OCI-LY7 (cell line): ENCODE measurements at regions not wholly inside any gene's neighbourhood (a gene's known extent, or its start where the extent isn't known, plus 50 kb on each side); places are given as distances from the start of the nearest gene placed in this dataset.
"Not testable (repeated sequence)": the region's sequence is repeated elsewhere in the genome, so short reads cannot be mapped to it uniquely, and the experiment has no call there.

Source experiments
- EZH2phosphoT487 ChIP-seq: fragments of 200-600 bp; sonication (generic); IDR thresholded peaks from 2 replicates; pipeline ENCODE4 v1.6.1; 2018; ENCODE audit warnings: low read depth, borderline replicate concordance, mild to moderate bottlenecking, mixed run types, antibody characterized with exemption, low read length, moderate library complexity, mixed read lengths
- TF ChIP-seq, protein P1 (sequence below): fragments of 200-600 bp; sonication (generic); conservative IDR thresholded peaks from 2 replicates; pipeline ENCODE4 v1.5.1; 2014; ENCODE audit warnings: mild to moderate bottlenecking, antibody characterized with exemption, low read length, moderate library complexity, mixed read lengths

DNA sequence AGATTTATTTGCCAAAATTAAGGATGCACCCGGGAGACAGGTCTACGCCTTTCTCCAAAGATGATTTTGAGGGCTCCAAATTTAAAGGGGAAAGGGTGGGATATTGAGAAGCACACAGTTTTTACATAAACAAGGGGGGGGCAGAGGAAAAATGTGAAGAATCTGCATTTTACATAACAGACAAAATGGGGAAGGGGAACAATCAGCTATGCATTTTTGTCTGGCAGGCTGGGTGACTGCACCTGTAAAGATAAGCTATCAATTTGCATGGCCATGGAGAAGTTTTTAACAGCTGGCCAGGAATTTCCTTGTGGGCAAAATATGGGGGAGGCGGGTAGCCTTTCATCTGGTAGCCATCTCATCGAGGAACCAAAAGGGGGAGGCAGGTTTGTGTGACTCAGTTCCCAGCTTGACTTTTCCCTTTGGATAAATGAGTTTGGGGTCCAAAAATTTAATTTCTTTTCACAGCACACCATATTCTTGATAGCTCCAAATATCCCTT is 331.3 kb downstream of the PCDH11X start:
- TF ChIP-seq, protein P1, sequence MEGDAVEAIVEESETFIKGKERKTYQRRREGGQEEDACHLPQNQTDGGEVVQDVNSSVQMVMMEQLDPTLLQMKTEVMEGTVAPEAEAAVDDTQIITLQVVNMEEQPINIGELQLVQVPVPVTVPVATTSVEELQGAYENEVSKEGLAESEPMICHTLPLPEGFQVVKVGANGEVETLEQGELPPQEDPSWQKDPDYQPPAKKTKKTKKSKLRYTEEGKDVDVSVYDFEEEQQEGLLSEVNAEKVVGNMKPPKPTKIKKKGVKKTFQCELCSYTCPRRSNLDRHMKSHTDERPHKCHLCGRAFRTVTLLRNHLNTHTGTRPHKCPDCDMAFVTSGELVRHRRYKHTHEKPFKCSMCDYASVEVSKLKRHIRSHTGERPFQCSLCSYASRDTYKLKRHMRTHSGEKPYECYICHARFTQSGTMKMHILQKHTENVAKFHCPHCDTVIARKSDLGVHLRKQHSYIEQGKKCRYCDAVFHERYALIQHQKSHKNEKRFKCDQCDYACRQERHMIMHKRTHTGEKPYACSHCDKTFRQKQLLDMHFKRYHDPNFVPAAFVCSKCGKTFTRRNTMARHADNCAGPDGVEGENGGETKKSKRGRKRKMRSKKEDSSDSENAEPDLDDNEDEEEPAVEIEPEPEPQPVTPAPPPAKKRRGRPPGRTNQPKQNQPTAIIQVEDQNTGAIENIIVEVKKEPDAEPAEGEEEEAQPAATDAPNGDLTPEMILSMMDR, result not testable (repeated sequence)
- TF ChIP-seq EZH2phosphoT487, result not testable (repeated sequence)
